ENCODE measurements at regions not wholly inside any gene's neighbourhood (a gene's known extent, or its start where the extent isn't known, plus 50 kb on each side); places are given as distances from the start of the nearest gene placed in this dataset.
A peak's percentile ranks its signal among the peaks of the same experiment; 100 is the strongest.

DNA sequence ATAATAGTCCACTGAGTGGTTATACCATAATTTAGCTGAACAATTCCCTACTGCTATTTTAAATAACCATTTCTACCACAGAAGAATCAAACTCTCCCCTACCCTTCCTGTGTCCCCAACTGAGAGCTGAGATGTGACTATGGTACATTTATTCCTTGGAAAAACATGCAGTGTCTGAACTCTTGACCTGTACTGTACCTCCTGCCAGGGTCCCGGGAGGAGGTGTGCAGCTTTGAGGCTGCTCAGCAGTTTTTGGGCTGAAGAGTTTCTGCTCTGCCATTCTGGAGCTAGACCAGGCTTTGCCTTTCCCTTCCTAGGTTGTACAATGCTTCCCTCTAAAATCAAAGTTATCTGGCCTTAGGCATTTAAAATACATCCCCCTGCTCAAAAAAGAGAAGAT, 275.1 kb upstream of the SGK1 start:
- WGBS (ENCODE audit: missing lambda C conversion rate), result 56% methylated on average over 1 of the region's 1 CpG
- POLR2A ChIA-PET, result no interaction called here
- DNase-seq (ENCODE audit: low read depth in 1 of 2, low spot score in 1 of 2), result no peak
- peaks cover 44% of the 10 kb centered on the region for H3K4me1 ChIP-seq
- TF ChIP-seq CTCF (IDR thresholded peaks at IDR 0.05) (no peak), EHF (CRISPR knock-in tag; IDR thresholded peaks at IDR 0.05) (no peak), GATA3 (IDR thresholded peaks at IDR 0.05; ENCODE audit: borderline replicate concordance) (no peak), FOXS1 (CRISPR knock-in tag; IDR thresholded peaks at IDR 0.05) (no peak)
- TF ChIP-seq, protein P1, sequence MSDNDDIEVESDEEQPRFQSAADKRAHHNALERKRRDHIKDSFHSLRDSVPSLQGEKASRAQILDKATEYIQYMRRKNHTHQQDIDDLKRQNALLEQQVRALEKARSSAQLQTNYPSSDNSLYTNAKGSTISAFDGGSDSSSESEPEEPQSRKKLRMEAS (IDR thresholded peaks at IDR 0.05), result no peak
- peak overlapping the region; percentile 55 to 75; a peak in 5 of 6 replicates for H3K27ac ChIP-seq
- H3K4me2 ChIP-seq, result 0 out of 3 replicates have a peak overlapping the region, but pooled peaks have one; percentile 8
- H3K4me3 ChIP-seq, result no peak overlapping the region
- CTCF ChIA-PET, result no interaction called here
- ATAC-seq, result no peak
- H3K9me3 ChIP-seq, result peaks cover 5% of the 10 kb centered on the region; the same call in 2 of the 3 replicates
- no peak for FAIRE-seq

DNA sequence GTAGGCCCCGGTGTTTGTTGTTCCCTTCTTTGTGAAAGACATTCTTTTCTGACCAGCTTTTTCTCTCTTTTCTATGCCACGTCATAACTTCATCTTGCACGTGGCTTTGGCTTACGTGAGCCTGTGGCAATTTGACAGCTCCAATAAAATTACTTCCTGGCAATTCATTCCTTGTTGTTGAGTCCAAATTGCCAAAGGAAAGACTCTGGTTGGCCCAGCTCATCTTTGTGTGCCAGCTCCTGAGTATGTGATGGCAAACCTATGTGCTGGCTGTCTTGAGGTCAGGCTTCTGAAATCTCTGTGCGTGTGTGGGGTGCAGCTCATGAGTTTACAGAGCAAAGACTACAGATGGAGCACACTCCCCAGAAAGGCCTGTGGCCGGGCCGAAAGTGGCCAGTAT, 272.5 kb upstream of the SGK1 start:
- peaks cover 10% of the 10 kb centered on the region; the same call in 2 of the 3 replicates for H3K9me3 ChIP-seq
- TF ChIP-seq HOXB5 (CRISPR knock-in tag; IDR thresholded peaks at IDR 0.05), result 0 out of 2 replicates have a peak, but pooled peaks have one; percentile 7
- peak; percentile 71; the same call in 1 of the 2 replicates for TF ChIP-seq HOXB13 (CRISPR knock-in tag; IDR thresholded peaks at IDR 0.05; ENCODE audit: low read depth)
- no peak for TF ChIP-seq FOXS1 (CRISPR knock-in tag; IDR thresholded peaks at IDR 0.05)
- TF ChIP-seq, protein P2, sequence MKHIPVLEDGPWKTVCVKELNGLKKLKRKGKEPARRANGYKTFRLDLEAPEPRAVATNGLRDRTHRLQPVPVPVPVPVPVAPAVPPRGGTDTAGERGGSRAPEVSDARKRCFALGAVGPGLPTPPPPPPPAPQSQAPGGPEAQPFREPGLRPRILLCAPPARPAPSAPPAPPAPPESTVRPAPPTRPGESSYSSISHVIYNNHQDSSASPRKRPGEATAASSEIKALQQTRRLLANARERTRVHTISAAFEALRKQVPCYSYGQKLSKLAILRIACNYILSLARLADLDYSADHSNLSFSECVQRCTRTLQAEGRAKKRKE (CRISPR knock-in tag; IDR thresholded peaks at IDR 0.05; ENCODE audit: low read depth), result no peak
- no peak for TF ChIP-seq JUNB (IDR thresholded peaks at IDR 0.05)
- no peak for TF ChIP-seq NFE2L2 (conservative IDR thresholded peaks at IDR 0.05; ENCODE audit: low read length)
- no peak for TF ChIP-seq CEBPB (IDR thresholded peaks at IDR 0.05)
- TF ChIP-seq, protein P3, sequence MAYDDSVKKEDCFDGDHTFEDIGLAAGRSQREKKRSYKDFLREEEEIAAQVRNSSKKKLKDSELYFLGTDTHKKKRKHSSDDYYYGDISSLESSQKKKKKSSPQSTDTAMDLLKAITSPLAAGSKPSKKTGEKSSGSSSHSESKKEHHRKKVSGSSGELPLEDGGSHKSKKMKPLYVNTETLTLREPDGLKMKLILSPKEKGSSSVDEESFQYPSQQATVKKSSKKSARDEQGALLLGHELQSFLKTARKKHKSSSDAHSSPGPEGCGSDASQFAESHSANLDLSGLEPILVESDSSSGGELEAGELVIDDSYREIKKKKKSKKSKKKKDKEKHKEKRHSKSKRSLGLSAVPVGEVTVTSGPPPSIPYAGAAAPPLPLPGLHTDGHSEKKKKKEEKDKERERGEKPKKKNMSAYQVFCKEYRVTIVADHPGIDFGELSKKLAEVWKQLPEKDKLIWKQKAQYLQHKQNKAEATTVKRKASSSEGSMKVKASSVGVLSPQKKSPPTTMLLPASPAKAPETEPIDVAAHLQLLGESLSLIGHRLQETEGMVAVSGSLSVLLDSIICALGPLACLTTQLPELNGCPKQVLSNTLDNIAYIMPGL (CRISPR knock-in tag; IDR thresholded peaks at IDR 0.05; ENCODE audit: borderline replicate concordance), result no peak
- TF ChIP-seq PBX3 (IDR thresholded peaks at IDR 0.05), result no peak
- DNase-seq (ENCODE audit: low read depth in 1 of 2, low spot score in 1 of 2) (peak in 1 of 2 experiments; percentile 29), ATAC-seq (no peak), FAIRE-seq (no peak)
- no peak overlapping the region for H3K4me3 ChIP-seq
- POLR2A ChIA-PET, result interaction anchor here (1.2 to 1.9 kb wide), 5 partner anchors 50 to 416 kb away, joined by 4 to 9 read pairs (median 6); no protein-coding TSS in a partner anchor
- peak overlapping the region; percentile 94 to 97 for H3K27ac ChIP-seq
- 82% methylated on average over 7 of the region's 7 CpGs for WGBS (ENCODE audit: missing lambda C conversion rate)
- CTCF ChIA-PET, result interaction anchor here (1.0 to 1.7 kb wide), 2 partner anchors 40 to 397 kb away, joined by 3 read pairs; no protein-coding TSS in a partner anchor
- H3K4me2 ChIP-seq, result peak overlapping the region; percentile 65
- H3K4me1 ChIP-seq, result peaks cover 45% of the 10 kb centered on the region

DNA sequence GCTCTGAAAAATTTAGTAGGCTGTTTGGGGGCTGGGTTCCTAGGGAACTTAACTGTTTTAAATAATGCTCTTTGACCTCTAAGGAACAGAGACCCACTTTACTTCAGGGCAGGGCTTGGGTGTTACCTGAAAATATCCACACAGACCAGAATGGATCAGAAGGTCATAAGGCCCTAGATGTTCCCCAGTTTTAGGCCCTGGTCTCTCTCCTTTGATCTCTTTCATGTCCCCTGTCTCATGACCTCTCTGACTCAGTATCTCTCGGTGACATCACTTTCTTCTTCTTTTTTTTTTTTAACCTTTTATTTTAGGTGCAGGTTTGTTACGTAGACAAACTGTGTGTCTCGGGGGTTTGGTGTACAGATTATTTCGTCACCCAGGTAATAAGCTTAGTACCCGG, 272.1 kb upstream of the SGK1 start:
- no peak for FAIRE-seq
- 70% methylated on average over 5 of the region's 5 CpGs for WGBS (ENCODE audit: missing lambda C conversion rate)

More for the DNA sequence above, 272.1 kb upstream of the SGK1 start:
- Histone ChIP-seq H3K4me2 (peak overlapping the region; percentile 65), H3K4me1 (peaks cover 45% of the 10 kb centered on the region), H3K4me3 (no peak overlapping the region), H3K9me3 (peaks cover 10% of the 10 kb centered on the region; the same call in 2 of the 3 replicates), H3K27ac (peak overlapping the region; percentile 94 to 97)
- POLR2A ChIA-PET, result interaction anchor here (0.9 to 1.9 kb wide), 8 partner anchors 51 to 416 kb away, joined by 3 to 9 read pairs (median 5); no protein-coding TSS in a partner anchor
- CTCF ChIA-PET, result interaction anchor here (1.0 to 1.7 kb wide), 2 partner anchors 40 to 396 kb away, joined by 3 read pairs; no protein-coding TSS in a partner anchor
- no peak for TF ChIP-seq RNF2 (IDR thresholded peaks at IDR 0.05; ENCODE audit: borderline replicate concordance, low read depth)
- TF ChIP-seq NPAS2 (CRISPR knock-in tag; IDR thresholded peaks at IDR 0.05; ENCODE audit: borderline replicate concordance), result no peak
- peak in 1 of 2 experiments; percentile 2; a peak in 1 of 5 replicates for TF ChIP-seq JUN (IDR thresholded peaks at IDR 0.05)
- DNase-seq (ENCODE audit: low read depth in 1 of 2, low spot score in 1 of 2) (no peak), ATAC-seq (peak; percentile 63 to 73; a peak in 4 of 6 replicates)
